Right lobe of liver (tissue), 4 donors: ENCODE measurements at regions not wholly inside any gene's neighbourhood (a gene's known extent, or its start where the extent isn't known, plus 50 kb on each side); places are given as distances from the start of the nearest gene placed in this dataset.
A peak's percentile ranks its signal among the peaks of the same experiment; 100 is the strongest.

Experiments used
- CTCF ChIP-seq, 4 donors: fragments of 200-600 bp in 3 of 4; fragments of 450-650 bp in 1 of 4; IDR thresholded peaks; one replicate each; pipeline versions ENCODE4 v1.5.1 to v1.8.0; 2016 to 2022; ENCODE audit warnings: antibody characterized with exemption in 4 of 4, mild to moderate bottlenecking in 2 of 4
- POLR2A ChIP-seq: fragments of 450-650 bp; IDR thresholded peaks from one replicate; pipeline ENCODE4 v1.6.1; 2017; ENCODE audit warnings: antibody characterized with exemption, mild to moderate bottlenecking
- donor health status: DM: no; HTN: no; CAD: no.
- donor health status: DM: no; HTN: no; CAD: no.
- donor health status: DM: no; HTN: yes; CAD: no.

GRCh38 chr18:7452331-7452730 lies 114.8 kb upstream of the PTPRM start:
- TF ChIP-seq CTCF (IDR thresholded peaks at IDR 0.05) (peak; percentile 40 to 50 (median 44)), POLR2A (no peak)
